Head of caudate nucleus (tissue), 42 donors: ENCODE measurements at regions not wholly inside any gene's neighbourhood (a gene's known extent, or its start where the extent isn't known, plus 50 kb on each side); places are given as distances from the start of the nearest gene placed in this dataset.

Experiments used
- DNase-seq, 42 donors: peaks; one replicate each; pipeline versions ENCODE4 v3.0.0 to v3.0.0-alpha.2; 2020 to 2021; ENCODE audit warnings: mixed read lengths in 7 of 42
- intact Hi-C: fragments of 100-400 bp; cut with DNase I; formaldehyde crosslinking; loops from one replicate; pipeline ENCODE4 v1.15.0; 2022

DNA sequence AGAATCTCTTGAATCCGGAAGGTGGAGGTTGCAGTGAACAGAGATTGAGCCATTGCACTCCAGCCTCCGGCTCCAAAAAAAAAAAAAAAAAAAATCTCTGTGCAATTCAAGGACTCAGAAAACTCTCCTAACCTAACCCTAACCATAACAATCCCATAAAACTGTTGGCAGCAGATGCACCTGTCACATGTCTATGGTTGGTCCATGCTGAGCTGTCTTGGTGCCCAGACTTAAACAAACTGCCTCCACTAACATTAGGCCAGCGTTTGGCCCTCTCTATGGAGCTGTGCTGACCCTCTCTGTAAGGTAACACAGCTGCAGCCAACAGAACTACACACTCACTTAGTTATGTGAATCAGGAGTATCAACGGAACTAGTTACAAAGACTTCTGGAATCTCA lies 132.5 kb upstream of the PTER start:
- no peak for DNase-seq
- intact Hi-C loops: no loop called here

GRCh38 chr10:16310440-16310839 lies 126.4 kb upstream of the PTER start:
- no peak for DNase-seq
- intact Hi-C loops: no loop called here

GRCh38 chr10:16314259-16314658 lies 122.6 kb upstream of the PTER start:
- intact Hi-C loops: no loop called here
- DNase-seq: no peak

GRCh38 chr10:16316733-16317390 lies 119.9 kb upstream of the PTER start:
- DNase-seq: no peak
- intact Hi-C loops: no loop called here

DNA sequence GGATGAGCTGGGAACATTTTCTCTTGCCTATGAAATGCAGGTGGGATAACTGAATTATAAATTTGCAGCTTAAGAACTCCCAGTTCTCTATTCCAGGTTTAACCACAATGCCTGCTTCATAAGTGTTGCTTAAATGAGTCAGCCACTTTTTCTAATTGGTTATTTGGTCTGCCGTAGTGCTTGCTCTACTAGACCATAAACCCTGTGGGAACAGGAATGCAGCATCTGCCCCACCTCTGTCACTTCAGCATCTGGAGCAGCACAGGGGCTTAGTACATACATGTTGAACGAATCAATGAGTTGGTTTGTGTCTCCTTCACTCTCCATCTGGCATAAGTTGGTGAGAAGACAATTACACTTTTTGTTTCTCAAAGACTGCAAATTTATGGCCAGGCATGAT lies 95.2 kb upstream of the PTER start:
- intact Hi-C loops: no loop called here
- DNase-seq: no peak

DNA sequence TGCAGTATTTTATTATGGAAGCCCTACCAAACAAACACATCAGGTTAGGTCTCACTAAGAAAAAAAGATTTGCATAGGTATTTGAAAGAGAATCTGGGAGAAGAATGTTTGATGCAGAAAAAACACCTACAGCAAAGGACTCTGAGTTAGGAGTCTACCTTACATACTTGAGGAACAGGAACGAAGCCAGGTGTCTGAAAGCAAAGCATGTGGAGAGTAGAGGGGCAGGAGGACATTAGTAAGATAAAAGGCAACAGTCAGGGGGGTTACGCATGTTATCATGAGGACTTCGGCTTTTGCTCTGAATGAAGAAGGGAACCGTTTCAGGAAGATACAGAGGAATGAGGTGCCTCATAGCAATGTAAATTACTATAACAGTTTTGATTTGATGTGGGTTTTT lies 87.9 kb upstream of the PTER start:
- no peak for DNase-seq
- intact Hi-C loops: no loop called here

DNA sequence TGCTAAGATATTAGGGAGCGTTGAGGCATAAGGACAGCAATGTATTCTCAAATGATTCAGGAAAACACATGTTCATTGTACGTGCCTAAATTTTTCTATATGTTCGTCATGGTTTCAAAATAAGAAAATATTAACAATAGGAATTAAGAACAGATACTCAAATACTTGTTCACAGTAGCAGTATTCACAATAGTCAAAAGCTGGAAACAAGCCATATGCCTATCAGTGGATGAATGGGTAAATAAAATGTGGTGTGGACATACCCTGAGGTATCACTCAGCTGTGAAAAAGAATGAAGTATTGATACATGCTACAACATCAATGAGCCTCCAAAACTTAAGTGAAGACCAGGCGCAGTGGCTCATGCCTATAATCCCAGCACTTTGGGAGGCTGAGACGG lies 84.7 kb upstream of the PTER start:
- no peak for DNase-seq
- intact Hi-C loops: no loop called here

- intact Hi-C loops: no loop called here
- DNase-seq: no peak
These were observed 76.8 kb upstream of the PTER start for GRCh38 chr10:16360001-16360400.

- intact Hi-C loops: no loop called here
- no peak for DNase-seq
These were observed 76.4 kb upstream of the PTER start for GRCh38 chr10:16360425-16360824.

- no peak for DNase-seq
- intact Hi-C loops: no loop called here
These were observed 75.7 kb upstream of the PTER start for GRCh38 chr10:16361086-16361485.

GRCh38 chr10:16363741-16364140 lies 73.1 kb upstream of the PTER start:
- no peak for DNase-seq
- intact Hi-C loops: no loop called here

GRCh38 chr10:16367621-16368292 lies 69.1 kb upstream of the PTER start:
- DNase-seq: no peak
- intact Hi-C loops: no loop called here

- intact Hi-C loops: no loop called here
- no peak for DNase-seq
These were observed 55.7 kb upstream of the PTER start for GRCh38 chr10:16381083-16381482.

GRCh38 chr10:16384021-16384420 lies 52.8 kb upstream of the PTER start:
- intact Hi-C loops: no loop called here
- DNase-seq: peak in 13 of 42 donors; percentile 3 to 41 (median 9)

DNA sequence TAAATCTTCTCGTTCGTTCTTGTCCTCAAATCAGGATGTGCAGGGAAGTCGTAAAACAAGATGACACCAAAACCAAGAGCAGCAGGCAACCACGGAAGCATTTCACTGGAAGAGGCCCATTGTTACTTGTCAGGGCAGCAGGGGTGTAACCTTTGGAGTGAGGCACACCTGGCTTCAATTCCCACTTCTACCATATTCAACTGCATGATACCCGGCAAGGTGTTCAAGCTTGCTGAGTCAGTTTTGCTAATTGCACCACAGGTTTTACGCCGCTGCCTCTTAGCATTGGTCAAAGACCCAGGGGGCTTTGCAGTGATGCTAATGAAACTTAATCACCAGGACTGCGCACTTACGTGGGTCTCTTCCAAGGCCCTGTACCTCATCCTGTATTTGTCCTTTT lies 50.0 kb upstream of the PTER start:
- intact Hi-C loops: no loop called here
- no peak for DNase-seq
